ENCODE measurements at regions not wholly inside any gene's neighbourhood (a gene's known extent, or its start where the extent isn't known, plus 50 kb on each side); places are given as distances from the start of the nearest gene placed in this dataset.

GRCh38 chr1:216929870-216930582 is 206.8 kb upstream of the ESRRG start:
- RAD21 ChIA-PET (ENCODE audit: unreplicated experiment) = no interaction called here
- Histone ChIP-seq H3K4me3 (no peak overlapping the region), H3K4me2 (ENCODE audit: control insufficient read depth, insufficient read depth) (no peak overlapping the region), H3K36me3 (ENCODE audit: control insufficient read depth in 2 of 2, insufficient read depth in 2 of 2, low read length in 1 of 2) (no peaks in the 10 kb centered on the region), H3K27me3 (replicated peaks in 1 of 2; ENCODE audit: control insufficient read depth in 2 of 2, insufficient read depth in 2 of 2, low read length in 1 of 2) (0 out of 4 replicates have a peak, but pooled peaks cover 0 to 2% of the 10 kb centered on the region in 2 experiments), H3K9ac (ENCODE audit: control insufficient read depth, insufficient read depth, low read length) (no peak overlapping the region), H3K79me2 (ENCODE audit: control insufficient read depth, insufficient read depth, low read length) (no peaks in the 10 kb centered on the region), H2AFZ (ENCODE audit: control insufficient read depth, low read depth, low read length) (no peak overlapping the region), H4K20me1 (ENCODE audit: control insufficient read depth, insufficient read depth) (no peaks in the 10 kb centered on the region), H3K27ac (ENCODE audit: control insufficient read depth, insufficient read depth) (no peak overlapping the region), H3K4me1 (ENCODE audit: control insufficient read depth, insufficient read depth, low read length) (no peaks in the 10 kb centered on the region), H3K9me3 (replicated peaks; ENCODE audit: control insufficient read depth, insufficient read depth, low read length) (no peaks in the 10 kb centered on the region)
- POLR2A ChIA-PET = no interaction called here
- SMC1A ChIA-PET (ENCODE audit: uncharacterized antibody, unreplicated experiment) = interaction anchor here (0.6 to 1.2 kb wide), 2 partner anchors 9 to 194 kb away, joined by 3 read pairs; no protein-coding TSS in a partner anchor
- ATAC-seq = no peak
- DNase-seq (ENCODE audit: low read depth, low spot score) = no peak
- BruUV-seq (replicated peaks) = no TSS peak
- CTCF ChIA-PET = no interaction called here
- TF ChIP-seq JUNB (IDR thresholded peaks at IDR 0.05) (peak; percentile 32; the same call in 1 of the 2 replicates), BRCA1 (IDR thresholded peaks at IDR 0.05; ENCODE audit: low read depth, low read length) (no peak)
- in situ Hi-C loops (cut with MboI) = no loop called here
- intact Hi-C loops (cut with micrococcal nuclease; ENCODE audit: unreplicated experiment) = no loop called here
- FAIRE-seq = no peak
- WGBS (ENCODE audit: insufficient coverage, insufficient replicate concordance, low lambda C conversion rate, missing lambda C conversion rate) = 2% methylated on average over 2 of the region's 2 CpGs

GRCh38 chr1:216927633-216928032 is 204.4 kb upstream of the ESRRG start:
- in situ Hi-C loops (cut with MboI) (no loop called here), intact Hi-C loops (cut with micrococcal nuclease; ENCODE audit: unreplicated experiment) (no loop called here)
- Histone ChIP-seq H4K20me1 (ENCODE audit: control insufficient read depth, insufficient read depth) (no peaks in the 10 kb centered on the region), H2AFZ (ENCODE audit: control insufficient read depth, low read depth, low read length) (no peak overlapping the region), H3K27me3 (replicated peaks in 1 of 2; ENCODE audit: control insufficient read depth in 2 of 2, insufficient read depth in 2 of 2, low read length in 1 of 2) (no peaks in the 10 kb centered on the region), H3K36me3 (ENCODE audit: control insufficient read depth in 2 of 2, insufficient read depth in 2 of 2, low read length in 1 of 2) (no peaks in the 10 kb centered on the region), H3K4me3 (no peak overlapping the region), H3K4me1 (ENCODE audit: control insufficient read depth, insufficient read depth, low read length) (no peaks in the 10 kb centered on the region), H3K4me2 (ENCODE audit: control insufficient read depth, insufficient read depth) (no peak overlapping the region), H3K79me2 (ENCODE audit: control insufficient read depth, insufficient read depth, low read length) (no peaks in the 10 kb centered on the region), H3K9ac (ENCODE audit: control insufficient read depth, insufficient read depth, low read length) (no peak overlapping the region), H3K9me3 (replicated peaks; ENCODE audit: control insufficient read depth, insufficient read depth, low read length) (no peaks in the 10 kb centered on the region), H3K27ac (ENCODE audit: control insufficient read depth, insufficient read depth) (no peak overlapping the region)
- CTCF ChIA-PET = no interaction called here
- RAD21 ChIA-PET (ENCODE audit: unreplicated experiment) = no interaction called here
- TF ChIP-seq ELK1 (IDR thresholded peaks at IDR 0.05; ENCODE audit: low read depth, low read length) (no peak), RB1 (IDR thresholded peaks at IDR 0.05; ENCODE audit: borderline replicate concordance) (no peak), TARDBP (IDR thresholded peaks at IDR 0.05; ENCODE audit: borderline replicate concordance) (no peak), CREM (IDR thresholded peaks at IDR 0.05; ENCODE audit: low read depth) (no peak), ZNF592 (IDR thresholded peaks at IDR 0.05) (no peak)
- POLR2A ChIA-PET = no interaction called here
- no peak for ATAC-seq
- FAIRE-seq = no peak
- no TSS peak for BruUV-seq (replicated peaks)
- 17% methylated on average over 6 of the region's 6 CpGs for WGBS (ENCODE audit: insufficient coverage, insufficient replicate concordance, low lambda C conversion rate, missing lambda C conversion rate)
- DNase-seq (ENCODE audit: low read depth, low spot score) = no peak
- SMC1A ChIA-PET (ENCODE audit: uncharacterized antibody, unreplicated experiment) = interaction anchor here (0.6 to 1.4 kb wide), 2 partner anchors 9 to 24 kb away, joined by 3 to 6 read pairs; no protein-coding TSS in a partner anchor

Measured in GM12878 (cell line).